K562 (cell line): ENCODE measurements at regions not wholly inside any gene's neighbourhood (a gene's known extent, or its start where the extent isn't known, plus 50 kb on each side); places are given as distances from the start of the nearest gene placed in this dataset.

Experiments used
- ATF6 ChIP-seq: sonication (generic); formaldehyde crosslinking; IDR thresholded peaks from 2 replicates; pipeline ENCODE4 v1.4.0; 2020; ENCODE audit warnings: mild to moderate bottlenecking, missing genetic modification reagents
- CAMTA2 ChIP-seq: fragments of 250-450 bp; sonication (Bioruptor Pico); conservative IDR thresholded peaks from 2 replicates; pipeline ENCODE4 v1.5.1; 2022
- CBX3 ChIP-seq, 2 experiments: IDR thresholded peaks; 1 replicate in 1 of 2; 2 replicates in 1 of 2; pipeline ENCODE4 v1.6.1; 2012; ENCODE audit warnings: inconsistent platforms in 2 of 2, low read length in 2 of 2, borderline replicate concordance in 1 of 2, control low read depth in 1 of 2
- CTCF ChIP-seq, 3 experiments: IDR thresholded peaks in 2 of 3; conservative IDR thresholded peaks in 1 of 3; 2 replicates each; pipeline ENCODE4 v1.5.1; 2011 to 2012; ENCODE audit warnings: low read length in 3 of 3, mild to moderate bottlenecking in 3 of 3, control low read depth in 2 of 3, improper control_type of control experiment in 1 of 3, inconsistent platforms in 1 of 3, low read depth in 1 of 3, mixed read lengths in 1 of 3, moderate library complexity in 1 of 3; ENCODE audit not compliant: insufficient read depth in 2 of 3
- EGR1 ChIP-seq: fragments of 450-650 bp; conservative IDR thresholded peaks from 2 replicates; pipeline ENCODE4 v1.6.1; 2017; ENCODE audit warnings: mild to moderate bottlenecking
- GATAD2A ChIP-seq: fragments of 450-650 bp; IDR thresholded peaks from 2 replicates; pipeline ENCODE4 v1.6.1; 2017
- IRF2 ChIP-seq: sonication (generic); formaldehyde crosslinking; IDR thresholded peaks from 2 replicates; pipeline ENCODE4 v1.8.1; 2022; ENCODE audit warnings: mild to moderate bottlenecking, missing genetic modification reagents
- KLF16 ChIP-seq: IDR thresholded peaks from 2 replicates; pipeline ENCODE4 v1.6.1; 2016; ENCODE audit warnings: antibody characterized with exemption
- POLR2A ChIP-seq: fragments of 450-650 bp; conservative IDR thresholded peaks from 2 replicates; pipeline ENCODE4 v1.6.1; 2016
- RBM39 ChIP-seq: fragments of 200-400 bp; formaldehyde crosslinking; optimal IDR thresholded peaks from 2 replicates; pipeline ENCODE3; 2018; ENCODE audit warnings: low read depth, low read length
- RFX7 ChIP-seq: fragments of 250-450 bp; sonication (Bioruptor Pico); IDR thresholded peaks from 2 replicates; pipeline ENCODE4 v1.5.1; 2021; ENCODE audit warnings: mild to moderate bottlenecking
- TAF1 ChIP-seq: IDR thresholded peaks from 2 replicates; pipeline ENCODE4 v1.6.1; 2011; ENCODE audit warnings: mild to moderate bottlenecking, low read length, moderate library complexity; ENCODE audit not compliant: insufficient read depth, control insufficient read depth, severe bottlenecking; ENCODE audit errors: extremely low read depth
- TCF7L2 ChIP-seq: fragments of 150-350 bp; IDR thresholded peaks from 2 replicates; pipeline ENCODE4 v1.6.1; 2016; ENCODE audit warnings: low read depth, mild to moderate bottlenecking, low read length, moderate library complexity
- ZFPM2 ChIP-seq: fragments of 250-450 bp; sonication (Bioruptor Pico); IDR thresholded peaks from 2 replicates; pipeline ENCODE4 v1.5.1; 2022; ENCODE audit warnings: mild to moderate bottlenecking

DNA sequence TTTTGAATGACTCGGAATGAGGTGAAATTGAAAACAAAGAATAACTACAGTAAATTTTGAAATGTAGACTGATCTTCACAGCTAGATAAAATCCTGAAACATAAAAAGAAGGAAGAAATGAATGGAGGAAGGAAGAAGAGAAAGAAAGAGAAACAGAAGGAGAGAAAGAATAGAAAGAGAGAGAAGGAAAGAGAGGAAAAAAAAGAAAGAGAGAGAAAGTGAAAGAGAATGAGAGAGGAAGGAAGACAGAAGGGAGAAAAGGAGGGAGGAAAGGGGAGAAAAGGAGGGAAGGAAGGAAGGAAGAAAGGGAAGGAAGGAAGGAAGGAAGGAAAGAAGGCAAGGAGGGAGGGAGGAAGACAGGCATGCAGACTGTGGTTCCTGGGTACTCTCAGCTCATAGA lies 982.6 kb downstream of the BCL11A start:
- TF ChIP-seq RBM39 = no peak
- TF ChIP-seq IRF2 (CRISPR knock-in tag) = no peak
- no peak for TF ChIP-seq CTCF (IDR thresholded peaks at IDR 0.05 in 2 of 3, conservative IDR thresholded peaks at IDR 0.05 in 1 of 3; ENCODE audit: insufficient read depth in 2 of 3, low read depth in 1 of 3, low read length in 3 of 3)
- TF ChIP-seq TCF7L2 = no peak
- no peak for TF ChIP-seq ZFPM2 (CRISPR knock-in tag)
- no peak for TF ChIP-seq CAMTA2 (CRISPR knock-in tag)
- no peak for TF ChIP-seq RFX7 (CRISPR knock-in tag)
- TF ChIP-seq CBX3 (IDR thresholded peaks at IDR 0.05; ENCODE audit: borderline replicate concordance in 1 of 2, low read length in 2 of 2) = no peak
- TF ChIP-seq GATAD2A = no peak
- no peak for TF ChIP-seq TAF1
- no peak for TF ChIP-seq ATF6
- TF ChIP-seq EGR1 = no peak
- TF ChIP-seq POLR2A = no peak
- TF ChIP-seq KLF16 = no peak
